Activated naive CD4-positive, alpha-beta T cell (primary cell): ENCODE measurements at regions not wholly inside any gene's neighbourhood (a gene's known extent, or its start where the extent isn't known, plus 50 kb on each side); places are given as distances from the start of the nearest gene placed in this dataset.

ENCODE experiments used
- DNase-seq, 4 experiments: peaks; one replicate each; lab custom pipeline; 2025; lab: John Stamatoyannopoulos, UW

- DNase-seq: no peak
These were observed 73.8 kb downstream of the RTP5 start for GRCh38 chr2:241943209-241943850.

- no peak for DNase-seq
These were observed 74.5 kb downstream of the RTP5 start for GRCh38 chr2:241943961-241944575.

GRCh38 chr2:241944821-241945220 lies 75.3 kb downstream of the RTP5 start:
- no peak for DNase-seq

- no peak for DNase-seq
These were observed 75.8 kb downstream of the RTP5 start for GRCh38 chr2:241945311-241945710.

GRCh38 chr2:241945803-241946202 lies 76.3 kb downstream of the RTP5 start:
- DNase-seq: no peak

- no peak for DNase-seq
These were observed 76.9 kb downstream of the RTP5 start for GRCh38 chr2:241946306-241947003.

GRCh38 chr2:241947004-241947350 lies 77.4 kb downstream of the RTP5 start:
- DNase-seq: no peak

- DNase-seq: no peak
These were observed 77.9 kb downstream of the RTP5 start for GRCh38 chr2:241947401-241947800.

GRCh38 chr2:241947876-241948275 lies 78.3 kb downstream of the RTP5 start:
- no peak for DNase-seq

GRCh38 chr2:241948299-241948897 lies 78.9 kb downstream of the RTP5 start:
- DNase-seq: no peak

- DNase-seq: no peak
These were observed 79.6 kb downstream of the RTP5 start for GRCh38 chr2:241948901-241949735.

- DNase-seq: no peak
These were observed 80.3 kb downstream of the RTP5 start for GRCh38 chr2:241949736-241950412.

GRCh38 chr2:241950413-241951315 lies 81.1 kb downstream of the RTP5 start:
- DNase-seq: peak; percentile 20 to 58 (median 34)

GRCh38 chr2:241951316-241951700 lies 81.8 kb downstream of the RTP5 start:
- no peak for DNase-seq

GRCh38 chr2:241951920-241952319 lies 82.4 kb downstream of the RTP5 start:
- DNase-seq: no peak

- no peak for DNase-seq
These were observed 83.3 kb downstream of the RTP5 start for GRCh38 chr2:241952816-241953215.

- DNase-seq: no peak
These were observed 83.9 kb downstream of the RTP5 start for GRCh38 chr2:241953324-241953928.

- no peak for DNase-seq
These were observed 87.1 kb downstream of the RTP5 start for GRCh38 chr2:241956521-241957110.

- DNase-seq: no peak
These were observed 87.7 kb downstream of the RTP5 start for GRCh38 chr2:241957276-241957675.
